Skeletal muscle tissue (tissue), 3 donors: ENCODE measurements at regions not wholly inside any gene's neighbourhood (a gene's known extent, or its start where the extent isn't known, plus 50 kb on each side); places are given as distances from the start of the nearest gene placed in this dataset.

Experiments
- H3K27ac ChIP-seq: one replicate; pipeline ENCODE4 v1.7.0; 2013; ENCODE audit warnings: mild to moderate bottlenecking, low read depth, low read length, inconsistent platforms
- H3K27me3 ChIP-seq, 3 donors: one replicate each; pipeline ENCODE4 v1.7.0; 2013; ENCODE audit warnings: low read length in 3 of 3; ENCODE audit not compliant: control insufficient read depth in 3 of 3, insufficient read depth in 3 of 3
- H3K36me3 ChIP-seq, 3 donors: one replicate each; pipeline ENCODE4 v1.7.0; 2013; ENCODE audit warnings: low read length in 3 of 3; ENCODE audit not compliant: control insufficient read depth in 3 of 3, insufficient read depth in 3 of 3
- H3K4me1 ChIP-seq, 3 donors: one replicate each; pipeline ENCODE4 v1.7.0; 2013; ENCODE audit warnings: low read length in 3 of 3, mild to moderate bottlenecking in 3 of 3; ENCODE audit not compliant: control insufficient read depth in 3 of 3, insufficient read depth in 3 of 3
- H3K4me3 ChIP-seq, 3 donors: one replicate each; pipeline ENCODE4 v1.7.0; 2013; ENCODE audit warnings: low read length in 3 of 3
- H3K9ac ChIP-seq, 3 donors: one replicate each; pipeline ENCODE4 v1.7.0; 2013; ENCODE audit warnings: low read length in 3 of 3, mild to moderate bottlenecking in 3 of 3, moderate library complexity in 2 of 3, low read depth in 1 of 3
- H3K9me3 ChIP-seq, 3 donors: one replicate each; pipeline ENCODE4 v1.7.0; 2013; ENCODE audit warnings: low read length in 3 of 3; ENCODE audit not compliant: control insufficient read depth in 3 of 3
- donor health status: Osteomylitis.

GRCh38 chr7:124323597-124323996 is 290.7 kb upstream of the TMEM229A start:
- H3K9me3 ChIP-seq: peaks cover 0 to 2% (median 0%) of the 10 kb centered on the region in 3 donors
- H3K27ac ChIP-seq: no peak overlapping the region
- no peaks in the 10 kb centered on the region for H3K27me3 ChIP-seq
- no peaks in the 10 kb centered on the region for H3K4me1 ChIP-seq
- no peaks in the 10 kb centered on the region for H3K36me3 ChIP-seq
- no peak overlapping the region for H3K4me3 ChIP-seq
- no peak overlapping the region for H3K9ac ChIP-seq

DNA sequence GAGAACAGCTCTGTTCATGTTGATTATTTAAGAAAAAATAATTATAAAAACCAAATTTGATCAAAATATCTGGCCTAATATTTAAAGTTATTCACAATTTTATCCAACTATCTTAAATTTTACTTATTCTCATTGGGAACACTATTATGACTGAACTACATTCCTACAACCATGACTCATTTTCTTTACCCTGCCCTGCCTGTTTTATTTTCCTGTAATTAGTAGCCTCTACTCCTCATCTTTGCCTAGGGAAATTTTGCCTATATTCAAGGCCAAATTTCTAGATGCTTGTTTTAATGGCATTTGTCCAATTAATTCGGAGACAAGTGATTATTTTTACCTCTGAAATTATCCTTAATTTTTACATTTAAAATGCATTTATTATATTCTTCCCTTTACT is 289.7 kb upstream of the TMEM229A start:
- Histone ChIP-seq H3K27me3 (no peaks in the 10 kb centered on the region), H3K9ac (no peak overlapping the region), H3K36me3 (no peaks in the 10 kb centered on the region), H3K9me3 (peaks cover 0 to 2% (median 0%) of the 10 kb centered on the region in 3 donors), H3K4me1 (no peaks in the 10 kb centered on the region), H3K4me3 (no peak overlapping the region), H3K27ac (no peak overlapping the region)

DNA sequence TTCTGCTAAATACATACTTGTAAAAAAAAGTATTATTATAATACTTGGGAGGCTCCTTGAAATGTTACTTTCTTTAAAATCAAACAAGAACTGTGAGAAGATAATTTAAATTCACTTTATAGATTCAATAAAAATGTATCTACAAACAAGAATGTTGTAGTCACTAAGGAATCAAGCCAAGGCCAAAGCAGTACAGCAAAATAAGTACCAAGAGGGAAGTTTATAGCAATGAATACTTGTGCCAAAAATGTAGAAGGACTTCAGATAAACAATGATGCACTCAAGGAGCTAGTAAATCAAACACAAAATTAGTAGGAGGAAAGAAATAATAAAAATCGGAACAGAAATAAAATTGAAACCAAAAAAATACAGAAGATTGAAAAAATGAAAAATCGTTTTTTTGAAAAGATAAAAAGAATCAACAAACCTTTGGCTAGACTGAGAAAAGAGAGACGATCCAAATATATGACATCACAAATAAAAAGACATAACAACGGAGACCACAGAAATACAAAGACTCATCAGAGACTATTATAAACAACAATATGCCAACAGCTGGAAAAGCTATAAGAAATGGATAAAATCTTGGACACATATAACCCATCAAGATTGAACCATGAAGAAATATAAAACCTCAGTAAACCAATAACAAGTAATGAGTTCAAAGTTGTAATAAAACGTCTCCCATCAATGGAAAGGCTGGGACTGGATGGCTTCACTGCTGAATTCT is 286.0 kb upstream of the TMEM229A start:
- Histone ChIP-seq H3K9me3 (peaks cover 0 to 2% (median 0%) of the 10 kb centered on the region in 3 donors), H3K4me1 (no peaks in the 10 kb centered on the region), H3K27me3 (no peaks in the 10 kb centered on the region), H3K9ac (no peak overlapping the region), H3K27ac (no peak overlapping the region), H3K36me3 (no peaks in the 10 kb centered on the region), H3K4me3 (no peak overlapping the region)

GRCh38 chr7:124310934-124311390 is 278.1 kb upstream of the TMEM229A start:
- no peaks in the 10 kb centered on the region for H3K36me3 ChIP-seq
- no peak overlapping the region for H3K4me3 ChIP-seq
- no peak overlapping the region for H3K9ac ChIP-seq
- H3K9me3 ChIP-seq: no peaks in the 10 kb centered on the region
- H3K4me1 ChIP-seq: no peaks in the 10 kb centered on the region
- no peak overlapping the region for H3K27ac ChIP-seq
- H3K27me3 ChIP-seq: no peaks in the 10 kb centered on the region

DNA sequence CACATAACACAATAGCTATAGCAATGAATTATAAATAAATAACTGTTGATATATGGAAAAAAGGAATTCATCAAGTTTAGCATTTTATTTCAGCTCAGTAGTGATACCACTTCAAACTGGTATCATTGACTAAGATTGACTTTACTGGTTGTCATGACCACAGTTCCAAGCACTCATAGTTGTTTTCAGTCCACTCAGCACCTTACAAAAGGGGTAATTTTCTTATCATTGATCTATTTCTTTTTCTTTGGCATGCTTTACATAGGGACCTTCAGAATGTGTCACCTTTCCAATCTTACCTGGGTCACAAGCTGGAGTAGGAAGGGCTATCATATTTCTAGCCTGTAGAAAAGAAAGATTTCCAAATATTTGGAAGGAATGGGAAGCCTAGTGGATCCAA is 275.5 kb upstream of the TMEM229A start:
- Histone ChIP-seq H3K27ac (no peak overlapping the region), H3K4me3 (no peak overlapping the region), H3K27me3 (no peaks in the 10 kb centered on the region), H3K36me3 (no peaks in the 10 kb centered on the region), H3K9me3 (no peaks in the 10 kb centered on the region), H3K4me1 (no peaks in the 10 kb centered on the region), H3K9ac (no peak overlapping the region)

GRCh38 chr7:124295289-124295688 is 262.4 kb upstream of the TMEM229A start:
- no peak overlapping the region for H3K4me3 ChIP-seq
- H3K4me1 ChIP-seq: no peaks in the 10 kb centered on the region
- peaks cover 0 to 7% (median 1%) of the 10 kb centered on the region in 3 donors for H3K9me3 ChIP-seq
- H3K27me3 ChIP-seq: no peaks in the 10 kb centered on the region
- H3K27ac ChIP-seq: no peak overlapping the region
- H3K9ac ChIP-seq: no peak overlapping the region
- no peaks in the 10 kb centered on the region for H3K36me3 ChIP-seq

DNA sequence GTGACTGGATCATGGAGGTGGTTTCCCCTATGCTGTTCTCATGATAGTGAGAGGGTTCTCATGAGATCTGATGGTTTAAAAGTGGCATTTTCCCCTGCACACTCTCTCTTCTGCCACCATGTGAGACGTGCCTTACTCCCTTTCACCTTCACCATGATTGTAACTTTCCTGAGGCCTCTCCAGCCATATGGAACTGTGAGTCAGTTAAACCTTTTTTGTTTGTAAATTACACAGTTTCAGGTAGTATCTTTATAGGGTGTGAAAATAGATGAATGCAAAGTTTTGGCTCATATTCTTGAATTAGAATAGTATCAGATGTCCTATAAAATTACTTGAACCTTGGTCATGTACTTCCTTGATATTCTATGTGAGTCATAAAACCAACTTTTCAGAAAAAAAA is 252.1 kb upstream of the TMEM229A start:
- Histone ChIP-seq H3K9ac (no peak overlapping the region), H3K27me3 (no peaks in the 10 kb centered on the region), H3K4me1 (no peaks in the 10 kb centered on the region)

DNA sequence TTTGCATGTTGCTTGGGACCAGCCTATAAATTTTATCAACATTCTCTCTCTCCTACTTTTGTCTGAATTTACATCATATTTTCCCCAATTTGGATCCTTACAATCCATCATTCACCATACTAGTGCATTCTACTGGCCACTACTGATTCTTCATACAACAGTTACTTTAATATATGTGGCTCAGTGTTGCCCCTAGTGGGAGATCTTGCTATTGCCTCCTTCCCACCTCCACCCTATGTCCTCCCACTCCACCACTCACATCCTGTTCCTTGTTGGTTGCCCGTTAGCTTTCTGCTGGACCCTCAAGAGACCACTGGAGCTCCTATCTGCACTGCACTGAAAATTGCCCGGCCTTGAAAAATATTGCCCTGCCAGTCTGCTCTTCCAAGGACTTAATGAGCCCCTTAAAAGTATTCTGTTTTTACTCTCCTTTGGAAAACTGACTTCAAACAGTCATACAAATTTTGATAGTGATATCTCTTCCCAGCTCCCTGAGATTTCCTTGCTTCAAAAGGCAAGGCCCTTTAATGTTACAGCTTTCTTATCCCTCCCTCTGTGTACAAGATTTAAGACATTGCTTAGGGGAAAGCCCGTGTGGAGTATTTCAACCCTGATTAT is 243.2 kb upstream of the TMEM229A start:
- Histone ChIP-seq H3K4me1 (no peaks in the 10 kb centered on the region), H3K9me3 (no peaks in the 10 kb centered on the region), H3K27ac (no peak overlapping the region), H3K9ac (no peak overlapping the region), H3K36me3 (no peaks in the 10 kb centered on the region), H3K27me3 (no peaks in the 10 kb centered on the region), H3K4me3 (no peak overlapping the region)

More for the DNA sequence above, 252.1 kb upstream of the TMEM229A start:
- Histone ChIP-seq H3K27ac (no peak overlapping the region), H3K9me3 (no peaks in the 10 kb centered on the region), H3K36me3 (no peaks in the 10 kb centered on the region), H3K4me3 (no peak overlapping the region)

DNA sequence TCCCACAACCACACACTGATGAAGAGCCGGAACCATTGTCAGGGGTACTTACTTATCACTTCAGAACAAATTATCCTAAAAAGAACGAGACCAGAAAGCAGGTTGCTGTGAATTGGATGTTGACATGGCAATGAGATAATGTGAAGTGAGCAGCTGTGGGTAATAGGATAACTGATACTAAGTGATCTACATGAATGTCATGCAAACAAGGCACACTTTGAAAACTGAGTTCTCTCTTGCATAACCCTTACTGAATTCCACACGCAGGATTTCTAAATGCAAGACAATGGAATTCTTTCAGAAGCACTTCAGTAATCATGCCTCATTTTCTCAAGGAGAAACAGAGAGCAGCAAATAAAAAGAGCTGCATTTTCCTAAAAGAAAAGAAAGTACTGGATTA is 242.5 kb upstream of the TMEM229A start:
- no peaks in the 10 kb centered on the region for H3K36me3 ChIP-seq
- no peak overlapping the region for H3K4me3 ChIP-seq
- H3K9me3 ChIP-seq: no peaks in the 10 kb centered on the region
- no peaks in the 10 kb centered on the region for H3K4me1 ChIP-seq
- no peak overlapping the region for H3K9ac ChIP-seq
- H3K27me3 ChIP-seq: no peaks in the 10 kb centered on the region
- H3K27ac ChIP-seq: no peak overlapping the region

DNA sequence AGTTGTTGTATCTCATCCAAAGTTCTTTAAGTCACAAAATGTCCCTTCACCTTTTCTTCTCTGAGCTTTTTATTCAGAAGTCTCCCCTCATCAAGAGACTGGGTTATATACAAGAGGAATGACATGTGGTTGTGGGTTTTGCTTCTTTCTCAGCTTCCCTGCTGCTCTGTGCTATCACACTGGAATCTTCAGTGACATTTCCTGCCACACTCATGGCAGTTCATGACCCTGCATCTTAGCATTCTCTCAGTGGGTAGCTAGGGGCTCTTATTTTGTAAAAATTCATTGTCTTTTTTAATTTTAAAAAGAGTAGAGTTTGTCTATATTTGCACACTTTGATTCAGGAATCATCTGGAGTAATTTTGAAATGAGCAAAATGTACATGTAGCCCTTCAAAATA is 236.9 kb upstream of the TMEM229A start:
- H3K27me3 ChIP-seq: no peaks in the 10 kb centered on the region

More for the DNA sequence above, 236.9 kb upstream of the TMEM229A start:
- no peak overlapping the region for H3K4me3 ChIP-seq
- H3K4me1 ChIP-seq: no peaks in the 10 kb centered on the region
- H3K9me3 ChIP-seq: no peaks in the 10 kb centered on the region
- no peaks in the 10 kb centered on the region for H3K36me3 ChIP-seq
- no peak overlapping the region for H3K27ac ChIP-seq
- H3K9ac ChIP-seq: no peak overlapping the region
